HEK293 (cell line): ENCODE measurements at regions not wholly inside any gene's neighbourhood (a gene's known extent, or its start where the extent isn't known, plus 50 kb on each side); places are given as distances from the start of the nearest gene placed in this dataset.

ENCODE experiments used
- CTCF ChIA-PET: fragments of 350-600 bp; formaldehyde crosslinking; extraction: SDS; loops from one replicate; lab custom pipeline; 2021; ENCODE audit warnings: antibody characterized with exemption; lab: Yijun Ruan, JAX
- POLR2A ChIA-PET: fragments of 300-600 bp; formaldehyde crosslinking; extraction: SDS; loops from one replicate; lab custom pipeline; 2020; ENCODE audit warnings: antibody characterized with exemption, inconsistent platforms; lab: Yijun Ruan, JAX
- H3K27ac ChIP-seq: fragments of 200-500 bp; sonication (Bioruptor generic); 2 replicates; pipeline ENCODE4 v1.5.1; 2014; ENCODE audit warnings: low read depth, low read length, control low read depth, inconsistent platforms; ENCODE audit errors: extremely low read depth
- H3K36me3 ChIP-seq, 2 experiments: fragments of 200-500 bp in 1 of 2; sonication (Bioruptor generic) in 1 of 2; 1 replicate in 1 of 2; 2 replicates in 1 of 2; pipeline ENCODE4 v1.5.1; 2014 to 2017; ENCODE audit warnings: inconsistent platforms in 2 of 2, low read length in 2 of 2; ENCODE audit not compliant: control insufficient read depth in 2 of 2, insufficient read depth in 1 of 2
- H3K4me1 ChIP-seq: fragments of 200-500 bp; sonication (Bioruptor generic); 2 replicates; pipeline ENCODE4 v1.5.1; 2014; ENCODE audit warnings: mild to moderate bottlenecking, low read length, inconsistent platforms; ENCODE audit not compliant: control insufficient read depth, insufficient read depth
- H3K4me3 ChIP-seq: 2 replicates; pipeline ENCODE4 v1.5.1; 2011; ENCODE audit warnings: low read depth, mild to moderate bottlenecking, control low read depth, low read length, moderate library complexity
- H3K9me3 ChIP-seq: fragments of 200-500 bp; sonication (Bioruptor generic); 2 replicates; pipeline ENCODE4 v1.5.1; 2014; ENCODE audit warnings: low read depth, low read length, inconsistent platforms; ENCODE audit not compliant: control insufficient read depth, insufficient read depth
- GLI2 ChIP-seq: fragments of 450-650 bp; formaldehyde crosslinking; IDR thresholded peaks from 2 replicates; pipeline ENCODE4; 2017; ENCODE audit warnings: missing biosample characterization, missing genetic modification characterization, low read depth, borderline replicate concordance
- HIC1 ChIP-seq: fragments of 450-650 bp; formaldehyde crosslinking; IDR thresholded peaks from 2 replicates; pipeline ENCODE4 v1.5.1; 2016; ENCODE audit warnings: missing biosample characterization, missing genetic modification characterization
- HOXA7 ChIP-seq: sonication (generic); formaldehyde crosslinking; IDR thresholded peaks from 2 replicates; pipeline ENCODE4 v1.8.1; 2022; ENCODE audit warnings: missing genetic modification reagents, borderline replicate concordance
- KLF7 ChIP-seq: fragments of 450-650 bp; formaldehyde crosslinking; IDR thresholded peaks from 2 replicates; pipeline ENCODE4 v1.5.1; 2016; ENCODE audit warnings: missing biosample characterization, missing genetic modification characterization, borderline replicate concordance
- PRDM1 ChIP-seq: fragments of 450-650 bp; formaldehyde crosslinking; IDR thresholded peaks from 2 replicates; pipeline ENCODE4; 2016; ENCODE audit warnings: missing biosample characterization, missing genetic modification characterization
- PRDM6 ChIP-seq: fragments of 450-650 bp; formaldehyde crosslinking; IDR thresholded peaks from 2 replicates; pipeline ENCODE4 v1.5.1; 2017; ENCODE audit warnings: missing biosample characterization, missing genetic modification characterization
- SCRT1 ChIP-seq: fragments of 450-650 bp; formaldehyde crosslinking; IDR thresholded peaks from 2 replicates; pipeline ENCODE4 v1.5.1; 2016; ENCODE audit warnings: missing biosample characterization, missing genetic modification characterization, borderline replicate concordance
- TRIM28 ChIP-seq: IDR thresholded peaks from 2 replicates; pipeline ENCODE4 v1.6.1; 2011; ENCODE audit warnings: low read length, control low read depth, borderline replicate concordance
- YY2 ChIP-seq: fragments of 450-650 bp; formaldehyde crosslinking; IDR thresholded peaks from 2 replicates; pipeline ENCODE4 v1.5.1; 2016; ENCODE audit warnings: missing biosample characterization, missing genetic modification characterization
- ZBTB10 ChIP-seq: fragments of 450-650 bp; formaldehyde crosslinking; IDR thresholded peaks from 2 replicates; pipeline ENCODE4 v1.5.1; 2016; ENCODE audit warnings: missing biosample characterization, missing genetic modification characterization
- ZIC2 ChIP-seq: fragments of 450-650 bp; formaldehyde crosslinking; IDR thresholded peaks from 2 replicates; pipeline ENCODE4 v1.5.1; 2016; ENCODE audit warnings: missing biosample characterization, missing genetic modification characterization
- ZNF112 ChIP-seq: fragments of 450-650 bp; formaldehyde crosslinking; IDR thresholded peaks from 2 replicates; pipeline ENCODE4 v1.5.0; 2017; ENCODE audit warnings: missing biosample characterization, missing genetic modification characterization
- ZNF121 ChIP-seq: fragments of 450-650 bp; formaldehyde crosslinking; IDR thresholded peaks from 2 replicates; pipeline ENCODE4 v1.5.1; 2016; ENCODE audit warnings: missing biosample characterization, missing genetic modification characterization
- ZNF132 ChIP-seq: fragments of 450-650 bp; formaldehyde crosslinking; IDR thresholded peaks from 2 replicates; pipeline ENCODE4 v1.5.1; 2017; ENCODE audit warnings: missing biosample characterization, missing genetic modification characterization, borderline replicate concordance
- ZNF16 ChIP-seq: fragments of 450-650 bp; formaldehyde crosslinking; IDR thresholded peaks from 2 replicates; pipeline ENCODE4 v1.5.1; 2016; ENCODE audit warnings: low read depth, missing biosample characterization, missing genetic modification characterization
- ZNF19 ChIP-seq: fragments of 450-650 bp; formaldehyde crosslinking; IDR thresholded peaks from 2 replicates; pipeline ENCODE4; 2016; ENCODE audit warnings: missing biosample characterization, missing genetic modification characterization, low read depth
- ZNF214 ChIP-seq: fragments of 450-650 bp; formaldehyde crosslinking; IDR thresholded peaks from 2 replicates; pipeline ENCODE4 v1.5.1; 2017; ENCODE audit warnings: missing biosample characterization, mild to moderate bottlenecking, missing genetic modification characterization, borderline replicate concordance
- ZNF223 ChIP-seq: fragments of 450-650 bp; formaldehyde crosslinking; IDR thresholded peaks from 2 replicates; pipeline ENCODE4 v1.5.1; 2016; ENCODE audit warnings: missing biosample characterization, missing genetic modification characterization
- ZNF239 ChIP-seq: fragments of 450-650 bp; formaldehyde crosslinking; IDR thresholded peaks from 2 replicates; pipeline ENCODE4 v1.5.1; 2016; ENCODE audit warnings: missing biosample characterization, missing genetic modification characterization
- ZNF292 ChIP-seq: fragments of 450-650 bp; formaldehyde crosslinking; IDR thresholded peaks from 2 replicates; pipeline ENCODE4 v1.5.1; 2016; ENCODE audit warnings: low read depth, missing biosample characterization, missing genetic modification characterization, borderline replicate concordance
- ZNF416 ChIP-seq: fragments of 450-650 bp; formaldehyde crosslinking; IDR thresholded peaks from 2 replicates; pipeline ENCODE4 v1.5.1; 2016; ENCODE audit warnings: missing biosample characterization, missing genetic modification characterization
- ZNF423 ChIP-seq: fragments of 450-650 bp; formaldehyde crosslinking; IDR thresholded peaks from 2 replicates; pipeline ENCODE4 v1.5.1; 2016; ENCODE audit warnings: missing biosample characterization, missing genetic modification characterization
- ZNF473 ChIP-seq: fragments of 450-650 bp; formaldehyde crosslinking; IDR thresholded peaks from 2 replicates; pipeline ENCODE4 v1.5.1; 2017; ENCODE audit warnings: missing biosample characterization, missing genetic modification characterization
- ZNF544 ChIP-seq: fragments of 450-650 bp; formaldehyde crosslinking; IDR thresholded peaks from 2 replicates; pipeline ENCODE4 v1.5.0; 2017; ENCODE audit warnings: missing biosample characterization, missing genetic modification characterization
- ZNF548 ChIP-seq: fragments of 450-650 bp; formaldehyde crosslinking; IDR thresholded peaks from 2 replicates; pipeline ENCODE4 v1.5.1; 2016; ENCODE audit warnings: missing biosample characterization, missing genetic modification characterization
- ZNF645 ChIP-seq: fragments of 450-650 bp; formaldehyde crosslinking; IDR thresholded peaks from 2 replicates; pipeline ENCODE4; 2016; ENCODE audit warnings: missing biosample characterization, missing genetic modification characterization
- ZNF704 ChIP-seq: fragments of 450-650 bp; formaldehyde crosslinking; IDR thresholded peaks from 2 replicates; pipeline ENCODE4 v1.5.1; 2016; ENCODE audit warnings: missing biosample characterization, missing genetic modification characterization
- ZNF791 ChIP-seq: fragments of 450-650 bp; formaldehyde crosslinking; IDR thresholded peaks from 2 replicates; pipeline ENCODE4 v1.5.1; 2016; ENCODE audit warnings: missing biosample characterization, missing genetic modification characterization
- ZNF792 ChIP-seq: fragments of 450-650 bp; formaldehyde crosslinking; IDR thresholded peaks from 2 replicates; pipeline ENCODE4 v1.5.1; 2016; ENCODE audit warnings: missing biosample characterization, missing genetic modification characterization
- ZNF843 ChIP-seq: fragments of 450-650 bp; formaldehyde crosslinking; IDR thresholded peaks from 2 replicates; pipeline ENCODE4 v1.5.1; 2016; ENCODE audit warnings: missing biosample characterization, missing genetic modification characterization

- TF ChIP-seq ZNF214 (tag by site-specific recombination) (no peak), SCRT1 (tag by site-specific recombination) (no peak), ZNF112 (tag by site-specific recombination) (no peak), YY2 (no peak), ZNF544 (no peak), ZNF292 (tag by site-specific recombination) (no peak), GLI2 (tag by site-specific recombination) (no peak), ZNF473 (tag by site-specific recombination) (no peak), ZNF792 (no peak), ZNF548 (tag by site-specific recombination) (no peak), HOXA7 (CRISPR knock-in tag) (no peak), ZNF416 (tag by site-specific recombination) (no peak), ZNF121 (no peak), ZIC2 (tag by site-specific recombination) (no peak), HIC1 (tag by site-specific recombination) (no peak), PRDM1 (tag by site-specific recombination) (no peak), ZNF843 (tag by site-specific recombination) (no peak), ZNF645 (tag by site-specific recombination) (no peak)
- H3K9me3 ChIP-seq: no peaks in the 10 kb centered on the region
- no peaks in the 10 kb centered on the region for H3K4me1 ChIP-seq
- ChIA-PET CTCF (no interaction called here), POLR2A (no interaction called here)
- H3K27ac ChIP-seq: no peak overlapping the region
- no peak overlapping the region for H3K4me3 ChIP-seq
- no peaks in the 10 kb centered on the region for H3K36me3 ChIP-seq
Observed at GRCh38 chr3:68060191-68060590, 405.8 kb upstream of the SUCLG2 start.

- no peaks in the 10 kb centered on the region for H3K36me3 ChIP-seq
- TF ChIP-seq ZNF132: no peak
- no peak for TF ChIP-seq ZNF704 (tag by site-specific recombination)
- TF ChIP-seq ZNF791 (tag by site-specific recombination): no peak
- no peak for TF ChIP-seq ZNF19 (tag by site-specific recombination)
- TF ChIP-seq KLF7 (tag by site-specific recombination): no peak
- TF ChIP-seq ZNF223: no peak
- TF ChIP-seq ZNF16 (tag by site-specific recombination): no peak
- no peak for TF ChIP-seq TRIM28
- TF ChIP-seq ZBTB10 (tag by site-specific recombination): no peak
- no peak for TF ChIP-seq ZNF239 (tag by site-specific recombination)
- TF ChIP-seq PRDM6 (tag by site-specific recombination): no peak
- TF ChIP-seq ZNF423 (tag by site-specific recombination): no peak
- H3K27ac ChIP-seq: no peak overlapping the region
- no peak overlapping the region for H3K4me3 ChIP-seq
- H3K4me1 ChIP-seq: no peaks in the 10 kb centered on the region
- ChIA-PET CTCF (no interaction called here), POLR2A (no interaction called here)
- no peaks in the 10 kb centered on the region for H3K9me3 ChIP-seq
Observed at GRCh38 chr3:68059628-68060152, 405.3 kb upstream of the SUCLG2 start.
